H1 (cell line): ENCODE measurements at regions not wholly inside any gene's neighbourhood (a gene's known extent, or its start where the extent isn't known, plus 50 kb on each side); places are given as distances from the start of the nearest gene placed in this dataset.

Source experiments
- CTCF ChIA-PET: fragments of 300-600 bp; sonication (Branson Sonifier 250); formaldehyde crosslinking; loops from one replicate; lab custom pipeline; 2021; ENCODE audit not compliant: partially characterized antibody; lab: Charles Lee
- POLR2A ChIA-PET: fragments of 300-600 bp; sonication (Branson Sonifier 250); formaldehyde crosslinking; loops from one replicate; lab custom pipeline; 2021; ENCODE audit warnings: inconsistent platforms; ENCODE audit not compliant: partially characterized antibody; lab: Charles Lee
- DNase-seq, 2 experiments: peaks; one replicate each; pipeline versions ENCODE4 v3.0.0 to v3.0.0-alpha.2; 2010 to 2022; ENCODE audit warnings: low spot score in 2 of 2, low read depth in 1 of 2, mixed read lengths in 1 of 2
- FAIRE-seq: peaks from 2 replicates; lab custom pipeline; 2011; peaks lifted over from hg19 to GRCh38; lab: Jason Lieb, UNC
- H2AFZ ChIP-seq: 2 replicates; pipeline ENCODE4 v1.8.1; 2012; ENCODE audit warnings: low read length, inconsistent platforms
- H2AK5ac ChIP-seq: 2 replicates; pipeline ENCODE4 v1.6.1; 2013; ENCODE audit warnings: low read depth, low read length
- H2BK120ac ChIP-seq: replicated peaks from 2 replicates; pipeline ENCODE3; 2013; ENCODE audit warnings: low read depth, low read length, inconsistent platforms
- H2BK12ac ChIP-seq: 2 replicates; pipeline ENCODE4 v1.6.1; 2013; ENCODE audit warnings: low read depth, low read length
- H2BK15ac ChIP-seq: 2 replicates; pipeline ENCODE4 v1.6.1; 2013; ENCODE audit warnings: low read length
- H2BK20ac ChIP-seq: 2 replicates; pipeline ENCODE4 v1.6.1; 2013; ENCODE audit warnings: low read length
- H2BK5ac ChIP-seq: 2 replicates; pipeline ENCODE4 v1.6.1; 2013; ENCODE audit warnings: low read depth, low read length
- H3K14ac ChIP-seq: 2 replicates; pipeline ENCODE4 v1.6.1; 2013; ENCODE audit warnings: inconsistent platforms; ENCODE audit not compliant: insufficient read length
- H3K18ac ChIP-seq: 2 replicates; pipeline ENCODE4 v1.6.1; 2013; ENCODE audit warnings: low read length; ENCODE audit errors: extremely low read depth
- H3K23ac ChIP-seq: 2 replicates; pipeline ENCODE4 v1.6.1; 2013; ENCODE audit warnings: inconsistent platforms; ENCODE audit not compliant: insufficient read length
- H3K23me2 ChIP-seq: 2 replicates; pipeline ENCODE4 v1.6.1; 2013; ENCODE audit warnings: low read depth, low read length
- H3K27ac ChIP-seq: 2 replicates; pipeline ENCODE4 v1.6.1; 2011; ENCODE audit warnings: low read depth, low read length, inconsistent platforms
- H3K27me3 ChIP-seq, 4 experiments: replicated peaks in 1 of 4; 1 replicate in 1 of 4; 2 replicates in 3 of 4; pipeline versions ENCODE4 v1.6.1 to v1.8.1; 2011 to 2013; ENCODE audit warnings: low read length in 3 of 4, mild to moderate bottlenecking in 3 of 4, inconsistent platforms in 2 of 4, mixed read lengths in 2 of 4, moderate library complexity in 1 of 4; ENCODE audit not compliant: control insufficient read depth in 3 of 4, insufficient read depth in 3 of 4; ENCODE audit errors: extremely low read depth in 1 of 4
- H3K36me3 ChIP-seq, 4 experiments: 2 replicates each; pipeline versions ENCODE4 v1.6.1 to v1.8.1; 2011 to 2013; ENCODE audit warnings: mild to moderate bottlenecking in 4 of 4, low read length in 3 of 4, moderate library complexity in 2 of 4, control low read depth in 1 of 4, inconsistent platforms in 1 of 4; ENCODE audit not compliant: insufficient read depth in 4 of 4, control insufficient read depth in 2 of 4
- H3K4ac ChIP-seq: replicated peaks from 2 replicates; pipeline ENCODE3; 2013; ENCODE audit warnings: low read length, low read depth, mixed read lengths, inconsistent platforms; ENCODE audit not compliant: insufficient read length
- H3K4me1 ChIP-seq, 4 experiments: replicated peaks in 1 of 4; 1 replicate in 1 of 4; 2 replicates in 3 of 4; pipeline versions ENCODE4 v1.6.1 to v1.8.1; 2011 to 2013; ENCODE audit warnings: low read length in 3 of 4, inconsistent platforms in 2 of 4, mixed read lengths in 1 of 4; ENCODE audit not compliant: insufficient read depth in 4 of 4, control insufficient read depth in 3 of 4
- H3K4me2 ChIP-seq, 2 experiments: 2 replicates each; pipeline versions ENCODE4 v1.6.1 to v1.8.1; 2011 to 2013; ENCODE audit warnings: low read depth in 2 of 2, low read length in 2 of 2, control low read depth in 1 of 2, inconsistent platforms in 1 of 2, mild to moderate bottlenecking in 1 of 2; ENCODE audit not compliant: insufficient read depth in 1 of 2
- H3K4me3 ChIP-seq, 4 experiments: fragments of 200-600, 300-600 bp in 1 of 4; sonication (generic), shearing (Covaris generic), sonication (Bioruptor Twin) in 1 of 4; 2 replicates each; pipeline versions ENCODE4 v1.5.1 to v1.8.1; 2011 to 2016; ENCODE audit warnings: low read length in 4 of 4, low read depth in 3 of 4, control low read depth in 2 of 4, inconsistent platforms in 2 of 4, mild to moderate bottlenecking in 2 of 4, mixed read lengths in 1 of 4, moderate library complexity in 1 of 4; ENCODE audit not compliant: insufficient read depth in 2 of 4; ENCODE audit errors: extremely low read depth in 1 of 4
- H3K56ac ChIP-seq: replicated peaks from 2 replicates; pipeline ENCODE3; 2013; ENCODE audit warnings: low read depth, mild to moderate bottlenecking, mixed read lengths, low read length, inconsistent platforms; ENCODE audit not compliant: insufficient read length
- H3K79me1 ChIP-seq: 2 replicates; pipeline ENCODE4 v1.6.1; 2013; ENCODE audit warnings: low read depth, low read length, control low read depth
- H3K79me2 ChIP-seq, 2 experiments: 2 replicates each; pipeline versions ENCODE4 v1.6.1 to v1.8.1; 2012 to 2013; ENCODE audit warnings: low read length in 2 of 2, mild to moderate bottlenecking in 2 of 2, inconsistent platforms in 1 of 2; ENCODE audit not compliant: insufficient read depth in 2 of 2, control insufficient read depth in 1 of 2
- H3K9ac ChIP-seq, 4 experiments: replicated peaks in 1 of 4; 1 replicate in 1 of 4; 2 replicates in 3 of 4; pipeline versions ENCODE4 v1.6.1 to v1.8.1; 2011 to 2013; ENCODE audit warnings: low read depth in 3 of 4, low read length in 3 of 4, control low read depth in 2 of 4, mild to moderate bottlenecking in 2 of 4, moderate library complexity in 2 of 4, inconsistent platforms in 1 of 4; ENCODE audit errors: extremely low read depth in 1 of 4
- H3K9me3 ChIP-seq, 2 experiments: 2 replicates each; pipeline versions ENCODE4 v1.6.1 to v1.8.1; 2012 to 2013; ENCODE audit warnings: mild to moderate bottlenecking in 2 of 2, moderate library complexity in 2 of 2, control low read depth in 1 of 2, inconsistent platforms in 1 of 2, low read depth in 1 of 2, low read length in 1 of 2, mixed read lengths in 1 of 2; ENCODE audit not compliant: insufficient read depth in 2 of 2
- H4K20me1 ChIP-seq, 2 experiments: replicated peaks in 1 of 2; 2 replicates each; pipeline versions ENCODE3 to v1.8.1; 2011 to 2013; ENCODE audit warnings: inconsistent platforms in 2 of 2, low read length in 2 of 2, mild to moderate bottlenecking in 1 of 2; ENCODE audit not compliant: insufficient read depth in 2 of 2, control insufficient read depth in 1 of 2
- H4K5ac ChIP-seq: 2 replicates; pipeline ENCODE4 v1.6.1; 2013; ENCODE audit warnings: low read length, low read depth, mixed read lengths, inconsistent platforms; ENCODE audit not compliant: insufficient read length
- H4K8ac ChIP-seq: 2 replicates; pipeline ENCODE4 v1.8.0; 2013; ENCODE audit warnings: mild to moderate bottlenecking, moderate library complexity, low read length, inconsistent platforms; ENCODE audit not compliant: insufficient read depth; ENCODE audit errors: extremely low read depth
- H4K91ac ChIP-seq: replicated peaks from 2 replicates; pipeline ENCODE3; 2013; ENCODE audit warnings: low read length, mixed read lengths, inconsistent platforms; ENCODE audit not compliant: insufficient read length
- NANOG ChIP-seq: IDR thresholded peaks from 2 replicates; pipeline ENCODE4 v1.6.1; 2011; ENCODE audit warnings: low read length, low read depth, mild to moderate bottlenecking, inconsistent platforms; ENCODE audit not compliant: insufficient read depth, poor library complexity, severe bottlenecking
- POLR2AphosphoS5 ChIP-seq: IDR thresholded peaks from 2 replicates; pipeline ENCODE4 v1.6.1; 2011; ENCODE audit warnings: low read depth, low read length

GRCh38 chr3:135834465-135834864 lies 131.1 kb upstream of the PPP2R3A start:
- Histone ChIP-seq H3K4me1 (no peaks in the 10 kb centered on the region), H3K4me2 (no peak overlapping the region), H3K9ac (no peak overlapping the region), H3K27ac (no peak overlapping the region), H3K27me3 (no peaks in the 10 kb centered on the region), H2BK12ac (no peak overlapping the region), H2BK20ac (no peak overlapping the region), H3K23me2 (no peaks in the 10 kb centered on the region), H4K20me1 (no peaks in the 10 kb centered on the region), H3K4me3 (no peak overlapping the region), H4K91ac (no peak overlapping the region), H3K79me2 (no peaks in the 10 kb centered on the region), H3K56ac (no peak overlapping the region), H4K5ac (no peak overlapping the region), H2BK120ac (no peak overlapping the region), H2AFZ (0 out of 2 replicates have a peak overlapping the region, but pooled peaks have one; percentile 24), H2AK5ac (no peak overlapping the region), H3K9me3 (no peaks in the 10 kb centered on the region), H3K36me3 (no peaks in the 10 kb centered on the region), H3K79me1 (no peaks in the 10 kb centered on the region), H2BK5ac (no peak overlapping the region), H3K14ac (no peak overlapping the region), H4K8ac (no peak overlapping the region), H2BK15ac (no peak overlapping the region), H3K23ac (no peak overlapping the region), H3K18ac (no peak overlapping the region), H3K4ac (no peak overlapping the region)
- ChIA-PET CTCF (interaction anchor here (0.6 to 2.2 kb wide), 2 partner anchors 14 to 857 kb away, joined by 3 to 4 read pairs; no protein-coding TSS in a partner anchor), POLR2A (no interaction called here)
- FAIRE-seq = no peak
- no peak for DNase-seq
- no peak for TF ChIP-seq NANOG
- TF ChIP-seq POLR2AphosphoS5 = no peak
